Muscle of leg (tissue), 3 donors: ENCODE measurements at regions not wholly inside any gene's neighbourhood (a gene's known extent, or its start where the extent isn't known, plus 50 kb on each side); places are given as distances from the start of the nearest gene placed in this dataset.

ENCODE experiments used
- DNase-seq: peaks from one replicate; pipeline ENCODE4 v3.0.0; 2013
- H3K27ac ChIP-seq: one replicate; pipeline ENCODE4 v1.5.1; 2013; ENCODE audit warnings: mild to moderate bottlenecking, low read length, control low read depth
- H3K27me3 ChIP-seq: one replicate; pipeline ENCODE4 v1.6.1; 2013; ENCODE audit warnings: low read length; ENCODE audit not compliant: control insufficient read depth, insufficient read depth
- H3K36me3 ChIP-seq: one replicate; pipeline ENCODE4 v1.6.1; 2013; ENCODE audit warnings: low read length; ENCODE audit not compliant: control insufficient read depth, insufficient read depth
- H3K4me1 ChIP-seq: one replicate; pipeline ENCODE4 v1.6.1; 2013; ENCODE audit warnings: low read length; ENCODE audit not compliant: control insufficient read depth, insufficient read depth
- H3K4me3 ChIP-seq: one replicate; pipeline ENCODE4 v1.5.1; 2013; ENCODE audit warnings: low read length, control low read depth
- H3K9me3 ChIP-seq: replicated peaks from 2 replicates; pipeline ENCODE4 v1.6.1; 2013; ENCODE audit warnings: low read depth, low read length; ENCODE audit not compliant: control insufficient read depth
- WGBS: methylation state at CpG from one replicate; pipeline ENCODE4 v1.1.5; 2013; ENCODE audit warnings: missing lambda C conversion rate; ENCODE audit not compliant: insufficient coverage; 5-methylcytosine and 5-hydroxymethylcytosine counted together

DNA sequence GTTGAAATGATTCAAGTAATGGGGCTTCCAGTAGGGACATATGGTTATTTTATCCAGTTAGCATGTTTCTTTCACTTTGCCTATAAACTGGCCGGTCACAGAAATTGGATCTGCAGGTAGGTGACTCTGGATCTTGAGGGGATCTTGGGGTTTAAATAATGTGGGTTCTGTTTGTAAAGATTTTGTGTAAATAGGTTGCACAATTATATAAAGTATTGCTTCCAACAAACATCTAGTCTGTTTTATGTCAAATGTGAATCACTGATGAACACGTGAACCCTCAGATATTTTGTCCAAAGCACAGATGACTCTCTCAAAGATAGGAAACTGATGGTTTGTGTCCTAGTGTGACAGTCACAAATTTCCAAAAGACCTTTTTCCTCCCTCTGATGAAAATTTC lies 98.4 kb downstream of the ZIC5 start:
- Histone ChIP-seq H3K9me3 (no peaks in the 10 kb centered on the region), H3K36me3 (no peaks in the 10 kb centered on the region), H3K27me3 (peaks cover 19% of the 10 kb centered on the region), H3K4me1 (no peaks in the 10 kb centered on the region), H3K4me3 (no peak overlapping the region), H3K27ac (no peak overlapping the region)
- DNase-seq = no peak
- no CpG with 5 or more reads among the region's 2 CpGs for WGBS

DNA sequence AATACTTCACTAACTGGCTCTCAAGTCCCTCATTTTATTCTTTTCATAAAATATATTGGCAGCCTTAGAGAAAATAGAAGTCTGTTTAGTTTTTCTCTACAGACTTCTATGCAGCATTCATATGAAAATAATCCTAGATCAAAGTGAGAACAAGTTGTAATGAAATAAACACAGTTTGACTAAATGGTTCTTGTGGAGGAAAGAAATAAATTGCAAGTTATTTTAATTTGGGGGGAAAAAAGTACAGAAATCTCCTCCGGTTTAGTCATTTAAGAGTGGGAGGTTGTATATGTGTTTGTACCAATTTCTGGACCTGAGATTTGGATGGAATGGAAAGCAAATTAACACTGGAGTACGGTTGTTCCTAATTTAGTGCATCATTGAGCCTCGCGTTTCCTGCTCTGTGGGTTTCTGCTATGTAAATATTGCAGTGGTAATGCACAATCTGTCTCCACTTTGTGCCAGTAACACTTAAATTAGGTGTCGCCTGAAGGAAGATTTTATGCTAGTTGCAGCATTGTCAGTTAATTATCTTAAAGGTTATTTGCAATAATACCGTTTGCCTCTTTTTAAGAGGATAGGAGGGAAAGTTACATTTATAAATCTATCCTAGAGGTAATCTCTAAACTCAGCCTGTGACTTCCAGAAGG lies 100.2 kb downstream of the ZIC5 start:
- no peaks in the 10 kb centered on the region for H3K4me1 ChIP-seq
- H3K9me3 ChIP-seq = no peaks in the 10 kb centered on the region
- no peak overlapping the region for H3K4me3 ChIP-seq
- no CpG with 5 or more reads among the region's 6 CpGs for WGBS
- no peak for DNase-seq
- H3K27me3 ChIP-seq = peaks cover 12% of the 10 kb centered on the region
- no peaks in the 10 kb centered on the region for H3K36me3 ChIP-seq
- H3K27ac ChIP-seq = no peak overlapping the region

- Histone ChIP-seq H3K9me3 (no peaks in the 10 kb centered on the region), H3K4me1 (no peaks in the 10 kb centered on the region), H3K27me3 (peaks cover 12% of the 10 kb centered on the region), H3K4me3 (no peak overlapping the region), H3K36me3 (no peaks in the 10 kb centered on the region), H3K27ac (no peak overlapping the region)
- no peak for DNase-seq
- WGBS = no CpG with 5 or more reads among the region's 6 CpGs
Measured at GRCh38 chr13:99870541-99870940, 101.0 kb downstream of the ZIC5 start.

- H3K4me1 ChIP-seq = no peaks in the 10 kb centered on the region
- no peak overlapping the region for H3K4me3 ChIP-seq
- H3K27ac ChIP-seq = no peak overlapping the region
- WGBS = no CpG with 5 or more reads among the region's 1 CpG
- DNase-seq = no peak
- H3K9me3 ChIP-seq = no peaks in the 10 kb centered on the region
- no peaks in the 10 kb centered on the region for H3K36me3 ChIP-seq
- peaks cover 9% of the 10 kb centered on the region for H3K27me3 ChIP-seq
Measured at GRCh38 chr13:99869830-99870229, 101.7 kb downstream of the ZIC5 start.

DNA sequence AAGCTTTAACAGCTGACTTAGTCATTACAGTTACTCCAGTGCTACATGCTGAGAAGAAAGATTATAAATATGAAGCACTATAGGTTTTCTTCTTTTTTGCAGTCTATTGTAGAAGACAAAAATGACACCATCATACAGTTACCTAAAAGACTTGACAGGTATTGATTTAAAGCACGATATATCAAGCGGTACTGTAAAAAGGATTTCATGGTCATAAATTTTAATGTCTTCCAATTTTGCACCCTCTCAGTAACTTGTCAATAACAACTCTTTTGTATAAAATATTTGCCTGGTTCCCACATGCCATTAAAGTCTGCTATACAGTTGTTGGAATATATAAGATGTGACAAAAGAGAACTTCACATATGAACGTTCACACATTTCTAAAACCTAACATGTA lies 102.8 kb downstream of the ZIC5 start:
- Histone ChIP-seq H3K36me3 (no peaks in the 10 kb centered on the region), H3K4me3 (no peak overlapping the region), H3K4me1 (no peaks in the 10 kb centered on the region), H3K9me3 (no peaks in the 10 kb centered on the region), H3K27ac (no peak overlapping the region), H3K27me3 (peaks cover 10% of the 10 kb centered on the region)
- WGBS = no CpG with 5 or more reads among the region's 3 CpGs
- DNase-seq = no peak

GRCh38 chr13:99867535-99868257 lies 103.9 kb downstream of the ZIC5 start:
- no peaks in the 10 kb centered on the region for H3K36me3 ChIP-seq
- DNase-seq = peak; percentile 43
- H3K4me1 ChIP-seq = no peaks in the 10 kb centered on the region
- no peak overlapping the region for H3K27ac ChIP-seq
- peaks cover 12% of the 10 kb centered on the region for H3K27me3 ChIP-seq
- WGBS = 84% methylated on average over 6 of the region's 14 CpGs
- H3K9me3 ChIP-seq = no peaks in the 10 kb centered on the region
- no peak overlapping the region for H3K4me3 ChIP-seq

- DNase-seq = no peak
- H3K4me1 ChIP-seq = no peaks in the 10 kb centered on the region
- H3K27ac ChIP-seq = no peak overlapping the region
- WGBS = 100% methylated on average over 3 of the region's 7 CpGs
- H3K4me3 ChIP-seq = no peak overlapping the region
- H3K27me3 ChIP-seq = peaks cover 12% of the 10 kb centered on the region
- no peaks in the 10 kb centered on the region for H3K36me3 ChIP-seq
- H3K9me3 ChIP-seq = no peaks in the 10 kb centered on the region
Measured at GRCh38 chr13:99866781-99867180, 104.8 kb downstream of the ZIC5 start.

- no peak overlapping the region for H3K4me3 ChIP-seq
- H3K9me3 ChIP-seq = no peaks in the 10 kb centered on the region
- 70% methylated on average over 8 of the region's 11 CpGs for WGBS
- peaks cover 14% of the 10 kb centered on the region for H3K27me3 ChIP-seq
- H3K4me1 ChIP-seq = no peaks in the 10 kb centered on the region
- DNase-seq = no peak
- H3K36me3 ChIP-seq = no peaks in the 10 kb centered on the region
- H3K27ac ChIP-seq = no peak overlapping the region
Measured at GRCh38 chr13:99865420-99865930, 106.1 kb downstream of the ZIC5 start.

- WGBS = 28% methylated on average over 3 of the region's 10 CpGs
- Histone ChIP-seq H3K9me3 (no peaks in the 10 kb centered on the region), H3K27me3 (peaks cover 19% of the 10 kb centered on the region), H3K27ac (no peak overlapping the region), H3K4me1 (no peaks in the 10 kb centered on the region), H3K4me3 (no peak overlapping the region), H3K36me3 (no peaks in the 10 kb centered on the region)
- no peak for DNase-seq
Measured at GRCh38 chr13:99864627-99864990, 107.0 kb downstream of the ZIC5 start.

DNA sequence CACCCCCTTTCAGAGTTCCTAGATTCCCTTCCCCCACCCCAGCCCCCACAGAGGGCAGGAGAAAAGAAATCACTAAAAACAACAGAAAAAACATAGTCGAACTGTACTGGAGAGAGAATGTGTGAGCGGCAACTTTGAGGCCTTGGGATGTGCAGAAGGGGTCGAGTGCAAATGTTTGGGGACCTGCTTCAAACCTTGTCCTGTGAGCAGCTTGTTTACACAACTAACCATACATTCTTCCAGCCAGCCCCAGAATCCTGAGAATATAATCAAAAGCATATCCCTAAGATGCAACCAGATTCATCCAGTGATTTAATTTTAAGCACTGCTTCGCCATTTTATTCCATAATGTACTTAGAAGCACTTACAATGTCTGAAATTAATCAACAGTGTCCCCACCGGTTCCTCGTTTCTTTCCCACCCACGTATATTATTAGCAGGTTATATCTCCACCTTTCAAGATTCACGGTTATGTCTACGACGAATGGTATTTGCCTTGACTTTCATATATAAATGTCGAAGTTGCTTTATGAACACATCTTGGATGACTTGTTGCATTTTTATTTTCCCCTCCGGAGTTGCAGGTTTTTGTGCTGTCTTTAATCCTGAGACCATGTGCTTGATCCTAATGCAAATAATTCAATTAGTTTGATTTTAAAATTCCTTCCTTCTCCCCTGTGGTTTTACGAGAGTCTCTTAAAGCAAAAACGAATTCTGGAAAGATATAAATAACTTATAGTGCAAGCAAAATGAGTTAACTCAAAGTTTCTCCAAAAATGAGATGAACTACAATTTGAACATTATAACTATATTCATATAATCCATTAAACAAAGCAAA lies 107.6 kb downstream of the ZIC5 start:
- DNase-seq = no peak
- Histone ChIP-seq H3K9me3 (no peaks in the 10 kb centered on the region), H3K4me1 (no peaks in the 10 kb centered on the region), H3K27ac (no peak overlapping the region), H3K27me3 (peaks cover 19% of the 10 kb centered on the region), H3K4me3 (no peak overlapping the region), H3K36me3 (no peaks in the 10 kb centered on the region)
- 83% methylated on average over 1 of the region's 14 CpGs for WGBS
